ENCODE measurements at regions not wholly inside any gene's neighbourhood (a gene's known extent, or its start where the extent isn't known, plus 50 kb on each side); places are given as distances from the start of the nearest gene placed in this dataset.

- ATAC-seq (ENCODE audit: insufficient number of reproducible peaks, low FRiP score, low read depth) (no peak), DNase-seq (ENCODE audit: low spot score) (no peak)
- no peak for TF ChIP-seq CTCF (IDR thresholded peaks at IDR 0.05)
- Histone ChIP-seq H3K9me3 (no peaks in the 10 kb centered on the region), H3K4me3 (no peak overlapping the region), H3K27me3 (replicated peaks; ENCODE audit: insufficient read depth) (no peaks in the 10 kb centered on the region), H3K4me1 (ENCODE audit: control insufficient read depth in 1 of 2, low read depth in 2 of 2) (no peaks in the 10 kb centered on the region), H3K27ac (no peak overlapping the region), H3K36me3 (no peaks in the 10 kb centered on the region)
These were observed 222.2 kb upstream of the MAP3K7 start for GRCh38 chr6:90809035-90809434.

GRCh38 chr6:90807791-90808701 is 221.2 kb upstream of the MAP3K7 start:
- no peak for DNase-seq (ENCODE audit: low spot score)
- Histone ChIP-seq H3K4me1 (ENCODE audit: control insufficient read depth in 1 of 2, low read depth in 2 of 2) (no peaks in the 10 kb centered on the region), H3K9me3 (no peaks in the 10 kb centered on the region)

GRCh38 chr6:90805619-90806155 is 218.8 kb upstream of the MAP3K7 start:
- ATAC-seq (ENCODE audit: insufficient number of reproducible peaks, low FRiP score, low read depth) = no peak
- no peak for TF ChIP-seq CTCF (IDR thresholded peaks at IDR 0.05)
- H3K27me3 ChIP-seq (replicated peaks; ENCODE audit: insufficient read depth) = no peaks in the 10 kb centered on the region
- DNase-seq (ENCODE audit: low spot score) = no peak
- H3K9me3 ChIP-seq = no peaks in the 10 kb centered on the region
- H3K4me3 ChIP-seq = no peak overlapping the region
- no peaks in the 10 kb centered on the region for H3K36me3 ChIP-seq
- no peaks in the 10 kb centered on the region for H3K4me1 ChIP-seq (ENCODE audit: control insufficient read depth in 1 of 2, low read depth in 2 of 2)
- H3K27ac ChIP-seq = no peak overlapping the region

More at GRCh38 chr6:90807791-90808701, 221.2 kb upstream of the MAP3K7 start:
- no peak overlapping the region for H3K27ac ChIP-seq
- no peak for ATAC-seq (ENCODE audit: insufficient number of reproducible peaks, low FRiP score, low read depth)
- no peaks in the 10 kb centered on the region for H3K36me3 ChIP-seq
- H3K4me3 ChIP-seq = no peak overlapping the region
- H3K27me3 ChIP-seq (replicated peaks; ENCODE audit: insufficient read depth) = no peaks in the 10 kb centered on the region
- TF ChIP-seq CTCF (IDR thresholded peaks at IDR 0.05) = no peak

- Histone ChIP-seq H3K9me3 (no peaks in the 10 kb centered on the region), H3K4me1 (ENCODE audit: control insufficient read depth in 1 of 2, low read depth in 2 of 2) (no peaks in the 10 kb centered on the region), H3K27ac (no peak overlapping the region), H3K27me3 (replicated peaks; ENCODE audit: insufficient read depth) (no peaks in the 10 kb centered on the region), H3K4me3 (no peak overlapping the region), H3K36me3 (no peaks in the 10 kb centered on the region)
- TF ChIP-seq CTCF (IDR thresholded peaks at IDR 0.05) = no peak
- ATAC-seq (ENCODE audit: insufficient number of reproducible peaks, low FRiP score, low read depth) (no peak), DNase-seq (ENCODE audit: low spot score) (no peak)
These were observed 217.1 kb upstream of the MAP3K7 start for GRCh38 chr6:90803956-90804355.

- H3K27ac ChIP-seq = no peak overlapping the region
- H3K36me3 ChIP-seq = no peaks in the 10 kb centered on the region
- DNase-seq (ENCODE audit: low spot score) = no peak
- no peaks in the 10 kb centered on the region for H3K9me3 ChIP-seq
- H3K4me3 ChIP-seq = no peak overlapping the region
- no peak for TF ChIP-seq CTCF (IDR thresholded peaks at IDR 0.05)
- no peak for ATAC-seq (ENCODE audit: insufficient number of reproducible peaks, low FRiP score, low read depth)
- H3K4me1 ChIP-seq (ENCODE audit: control insufficient read depth in 1 of 2, low read depth in 2 of 2) = no peaks in the 10 kb centered on the region
- H3K27me3 ChIP-seq (replicated peaks; ENCODE audit: insufficient read depth) = no peaks in the 10 kb centered on the region
These were observed 208.2 kb upstream of the MAP3K7 start for GRCh38 chr6:90795078-90795477.

Measured in thoracic aorta (tissue), 2 donors.